ENCODE measurements at regions not wholly inside any gene's neighbourhood (a gene's known extent, or its start where the extent isn't known, plus 50 kb on each side); places are given as distances from the start of the nearest gene placed in this dataset.
"Not testable (repeated sequence)": the region's sequence is repeated elsewhere in the genome, so short reads cannot be mapped to it uniquely, and the experiment has no call there.

DNA sequence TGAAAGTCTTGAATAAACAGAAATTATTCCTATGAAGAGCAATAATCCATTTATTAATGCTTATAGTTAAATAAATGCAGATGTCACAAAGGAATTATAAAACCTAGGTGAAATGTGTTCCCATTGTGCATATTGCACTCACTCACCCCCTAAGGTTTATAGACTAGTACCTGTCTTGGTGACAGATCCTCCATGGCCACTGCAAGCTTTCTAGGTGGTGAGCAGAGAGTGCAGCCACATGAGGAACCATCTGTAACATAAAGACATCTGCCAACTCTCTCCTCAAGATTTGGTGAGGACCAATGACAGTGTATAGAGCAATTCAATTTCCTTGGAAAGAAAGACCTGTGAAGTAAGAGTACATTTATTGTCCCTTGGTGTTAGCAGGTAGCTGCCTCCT, 616.4 kb downstream of the CENPC start:
- not testable (repeated sequence) for DNase-seq, ATAC-seq

DNA sequence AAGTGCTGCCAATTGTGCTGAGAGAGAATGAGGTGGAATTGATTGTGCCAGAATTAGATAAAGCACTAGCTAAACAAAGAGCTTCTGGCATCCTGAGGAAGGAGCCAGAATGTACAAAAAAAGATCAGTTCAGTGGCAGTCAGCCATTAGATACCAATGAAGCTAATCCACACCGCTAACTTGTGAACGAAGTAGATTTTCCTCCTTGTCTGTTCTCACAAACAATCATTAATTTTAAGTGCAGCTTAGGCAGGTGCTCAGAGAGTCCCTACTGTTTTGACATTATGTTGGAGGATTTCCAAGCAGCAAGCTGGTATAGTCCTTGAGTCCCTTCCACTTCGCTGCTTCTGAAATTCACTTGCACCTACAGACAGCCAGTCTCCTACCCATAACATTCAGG, 617.4 kb downstream of the CENPC start:
- ATAC-seq (no peak), DNase-seq (no peak)

DNA sequence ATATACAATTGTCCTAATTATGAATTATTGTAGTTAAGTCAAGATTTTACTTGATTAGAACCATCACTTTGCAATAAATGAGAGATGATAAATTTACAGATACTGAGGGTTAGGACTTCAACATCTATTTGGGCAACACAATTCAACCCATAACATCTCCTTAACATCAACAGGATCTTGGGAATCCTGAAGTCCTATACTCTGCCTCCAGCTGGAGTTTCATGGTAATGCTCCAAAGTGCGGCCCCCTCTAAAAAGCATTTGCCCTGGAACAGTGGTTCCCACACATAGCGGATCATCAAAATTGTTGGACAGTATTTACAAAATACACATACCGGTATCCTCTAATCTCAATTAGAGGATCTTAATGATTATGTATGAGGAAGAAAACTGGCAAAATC, 618.6 kb downstream of the CENPC start:
- DNase-seq (no peak), ATAC-seq (no peak)

DNA sequence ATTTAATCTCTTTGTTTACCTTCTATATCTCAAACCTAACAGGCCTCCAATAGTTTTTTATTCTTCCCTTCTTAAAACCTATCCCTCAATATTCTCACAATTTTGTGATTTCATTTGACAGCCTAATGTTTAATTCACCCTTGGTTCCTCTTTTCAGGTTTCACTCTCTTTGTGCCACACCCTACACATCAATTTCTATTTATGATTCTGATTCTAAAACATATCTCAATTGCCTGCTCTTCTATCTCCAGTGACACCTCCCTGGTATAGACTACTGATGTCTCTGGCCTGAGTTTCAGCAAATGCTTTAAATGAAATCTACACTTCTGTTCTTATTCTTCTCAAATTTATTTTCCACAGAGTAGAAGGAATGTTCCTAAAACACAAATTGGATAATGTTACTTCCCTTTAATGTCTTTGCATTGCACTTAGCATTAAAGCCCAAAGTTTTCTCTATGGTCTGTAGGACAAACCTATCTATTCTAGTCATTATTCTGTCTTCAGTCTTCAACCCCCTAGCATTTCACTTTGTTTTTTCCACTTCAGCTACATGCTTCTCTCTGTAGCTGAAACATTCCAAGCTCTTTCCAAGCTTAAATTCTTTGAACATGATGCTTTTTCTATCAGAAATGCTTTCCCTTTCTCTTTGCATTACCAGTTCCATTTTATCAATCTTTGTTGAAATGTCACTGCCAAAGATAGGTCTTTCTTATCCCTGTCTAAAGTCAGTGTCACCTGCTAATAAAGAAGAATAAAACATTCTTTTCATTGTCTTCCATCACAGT, 622.0 kb downstream of the CENPC start:
- DNase-seq (no peak), ATAC-seq (no peak)

DNA sequence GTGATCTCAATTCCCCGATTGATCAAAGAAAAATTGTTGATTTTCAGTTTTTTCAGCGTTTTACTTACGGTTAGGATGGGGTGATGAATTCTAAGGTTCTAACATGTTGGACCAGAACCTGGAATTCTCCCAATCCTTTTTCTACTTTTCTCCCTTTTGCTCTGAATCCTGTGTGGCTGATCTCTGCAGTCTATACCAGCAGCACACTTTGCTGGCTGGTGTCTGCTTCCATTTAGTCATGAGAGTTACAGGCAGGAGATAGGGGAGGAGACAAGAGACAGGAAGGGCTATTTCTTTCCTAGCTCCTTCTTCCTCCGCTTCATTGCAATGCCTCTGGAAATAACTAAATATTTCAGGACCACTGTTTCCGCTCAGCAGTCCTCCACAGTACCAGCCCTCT, 623.9 kb downstream of the CENPC start:
- ATAC-seq: no peak
- DNase-seq: no peak

DNA sequence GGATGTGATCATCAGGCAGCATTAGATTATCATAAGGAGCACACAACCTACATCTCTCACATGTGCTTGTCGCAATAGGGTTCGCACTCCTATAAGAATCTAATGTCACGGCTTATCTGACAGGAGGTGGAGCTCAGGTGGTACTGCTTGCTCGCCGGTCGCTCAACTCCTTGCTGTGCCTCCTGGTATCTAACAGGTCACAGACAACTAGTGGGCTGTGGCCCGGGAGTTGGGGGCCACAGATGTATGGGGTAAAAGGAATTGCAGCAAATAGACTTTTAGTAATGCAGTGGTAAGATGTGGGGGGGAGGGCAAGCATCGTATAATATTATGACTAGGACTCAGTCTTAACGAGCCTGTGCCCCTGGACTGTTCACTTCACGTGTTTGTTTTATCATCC, 624.8 kb downstream of the CENPC start:
- DNase-seq: no peak
- no peak for ATAC-seq

DNA sequence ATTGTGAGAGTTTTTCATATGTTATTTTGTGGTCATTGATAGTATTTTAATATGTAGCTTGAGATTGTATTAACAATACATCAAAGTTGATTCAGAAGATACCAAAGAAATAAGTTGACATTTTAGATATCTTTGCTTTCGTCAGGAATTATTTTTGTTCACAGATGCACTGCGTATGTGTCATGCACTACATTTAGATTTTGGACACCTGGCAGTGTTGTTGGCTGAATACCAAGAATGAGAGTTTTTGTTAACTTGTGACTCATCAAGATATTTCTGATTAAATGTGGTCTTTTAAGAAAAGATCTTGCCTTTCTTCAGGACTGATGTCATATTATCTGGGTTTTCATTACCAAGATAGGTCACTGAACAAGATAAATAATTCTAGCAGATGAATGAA, 633.4 kb downstream of the CENPC start:
- DNase-seq (no peak), ATAC-seq (no peak)

DNA sequence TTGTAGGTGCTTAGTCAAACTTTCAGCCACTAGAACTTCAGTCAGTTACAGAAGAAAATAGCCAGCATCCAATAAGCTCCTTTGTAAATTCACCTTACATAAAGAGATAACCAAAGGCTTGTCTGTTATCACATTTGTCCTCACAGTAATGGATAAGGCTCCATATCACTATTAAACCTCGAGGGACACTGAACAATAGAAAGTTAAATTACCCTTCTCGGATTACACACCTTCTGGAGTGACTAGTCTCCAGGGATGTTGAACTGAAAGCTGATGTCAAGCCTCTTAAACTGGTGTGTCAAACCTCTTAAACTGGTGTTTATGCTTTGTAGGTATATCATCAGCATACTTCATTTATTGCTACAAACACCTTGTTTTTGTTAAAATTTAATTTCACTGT, 639.0 kb downstream of the CENPC start:
- no peak for ATAC-seq
- DNase-seq: no peak

DNA sequence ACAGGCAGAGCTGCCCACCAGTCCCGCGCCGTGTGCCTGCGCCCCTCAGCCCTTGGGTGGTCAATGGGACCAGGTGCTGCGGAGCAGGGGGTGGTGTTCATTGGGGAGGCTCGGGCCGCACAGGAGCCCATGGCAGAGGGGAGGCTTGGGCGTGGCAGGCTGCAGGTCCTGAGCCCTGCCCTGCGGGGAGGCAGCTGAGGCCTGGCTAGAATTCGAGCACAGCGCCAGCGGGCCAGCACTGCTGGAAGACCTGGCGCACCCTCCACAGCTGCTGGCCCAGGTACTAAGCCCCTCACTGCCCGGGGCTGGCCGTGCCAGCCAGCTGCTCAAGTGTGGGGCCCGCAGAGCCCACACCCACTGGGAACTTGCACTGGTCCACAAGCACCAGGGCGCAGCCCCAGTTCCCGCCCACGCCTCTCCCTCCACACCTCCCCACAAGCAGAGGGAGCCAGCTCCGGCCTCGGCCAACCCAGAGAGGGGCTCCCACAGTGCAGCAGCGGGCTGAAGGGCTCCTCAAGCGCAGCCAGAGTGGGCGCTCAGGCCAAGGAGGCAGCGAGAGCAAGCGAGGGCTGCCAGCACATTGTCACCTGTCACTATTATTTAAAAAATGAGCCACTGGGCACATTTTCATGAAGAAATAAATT, 645.8 kb downstream of the CENPC start:
- ATAC-seq (no peak), DNase-seq (no peak)

DNA sequence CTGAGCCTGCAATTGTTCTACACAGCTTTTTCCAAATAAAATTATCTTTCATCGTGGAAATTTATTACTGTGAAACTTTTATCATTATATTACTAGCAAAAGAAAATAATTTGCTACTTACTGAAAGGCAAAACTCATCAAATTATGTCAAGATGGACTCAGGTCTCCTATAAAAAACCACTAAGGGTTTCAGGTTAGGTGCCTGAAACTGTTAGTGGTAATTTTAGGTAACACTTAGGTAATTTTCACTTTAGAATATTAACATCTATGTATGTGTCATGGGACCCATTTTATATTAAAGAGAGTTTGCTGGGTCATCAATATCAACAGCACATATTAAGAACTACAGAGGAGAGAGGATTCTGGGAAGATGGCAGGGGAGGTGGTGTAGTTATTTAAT, 651.5 kb downstream of the CENPC start:
- DNase-seq: no peak
- ATAC-seq: no peak

DNA sequence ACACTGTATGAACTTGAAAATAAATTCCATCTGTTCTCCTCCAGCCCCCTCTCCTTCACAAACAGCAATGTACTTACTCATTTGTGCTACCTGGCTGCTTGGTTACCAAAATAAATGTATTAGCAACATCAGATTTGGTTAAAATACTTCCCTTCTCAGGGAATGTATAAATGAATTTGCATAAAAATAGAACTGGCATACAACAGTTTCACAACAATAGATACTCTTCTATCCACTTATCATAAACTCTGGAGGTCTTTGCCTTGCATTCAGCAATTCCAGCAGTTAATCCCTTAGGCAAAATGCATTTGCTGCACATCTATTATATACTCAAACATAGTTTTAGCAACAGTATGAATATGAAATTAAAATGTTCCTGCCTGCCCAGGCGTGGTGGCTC, 658.2 kb downstream of the CENPC start:
- DNase-seq: no peak
- no peak for ATAC-seq

DNA sequence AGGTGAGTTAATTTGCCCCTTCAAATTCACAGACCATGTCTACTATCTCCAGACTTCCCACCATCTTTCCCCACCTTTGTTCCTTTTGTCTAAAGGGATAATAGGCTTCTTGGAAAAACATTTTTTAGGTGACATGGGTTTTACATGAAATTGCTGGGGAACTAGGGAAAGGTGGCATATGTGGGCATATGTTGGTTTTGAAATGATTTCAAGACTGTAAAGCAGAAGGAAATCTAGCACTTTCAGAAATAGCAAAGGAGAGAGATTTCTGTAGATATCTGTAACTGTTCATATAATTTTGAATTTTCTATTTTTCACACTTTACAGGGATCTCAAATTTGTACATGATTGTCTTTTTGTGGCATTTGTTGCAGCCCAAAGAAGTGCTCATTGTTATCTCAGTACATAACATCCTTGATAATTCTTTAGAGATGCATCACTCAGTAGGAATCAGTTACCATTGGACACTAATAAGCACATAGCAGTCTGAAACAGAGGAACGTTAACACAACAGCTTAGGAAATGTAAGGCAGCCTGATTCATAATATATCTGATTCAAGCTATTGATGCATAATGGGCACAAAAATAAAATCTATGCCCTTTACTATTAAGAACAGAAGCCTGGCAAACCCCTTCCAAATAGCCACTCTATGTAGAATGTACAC, 659.7 kb downstream of the CENPC start:
- DNase-seq (no peak), ATAC-seq (no peak)

DNA sequence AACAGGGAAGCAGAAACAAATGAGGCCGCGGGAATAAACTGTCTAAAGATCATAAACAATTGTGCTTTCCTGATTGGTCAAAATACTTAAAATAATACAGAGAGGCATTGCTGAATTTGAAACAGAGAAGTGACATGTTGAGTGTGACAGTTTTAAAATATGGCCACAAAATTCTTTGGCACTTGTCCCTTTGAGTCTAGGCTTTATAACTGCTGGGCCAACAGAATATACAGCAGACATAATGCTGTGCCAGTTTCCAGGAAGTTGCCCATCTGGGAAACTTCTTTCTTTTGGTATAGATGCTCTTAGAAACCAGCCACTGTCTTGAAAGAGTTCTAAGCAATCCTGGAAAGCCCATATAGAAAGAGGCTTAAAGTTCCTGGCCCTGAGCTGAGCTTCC, 668.4 kb downstream of the CENPC start:
- ATAC-seq (no peak), DNase-seq (no peak)

DNA sequence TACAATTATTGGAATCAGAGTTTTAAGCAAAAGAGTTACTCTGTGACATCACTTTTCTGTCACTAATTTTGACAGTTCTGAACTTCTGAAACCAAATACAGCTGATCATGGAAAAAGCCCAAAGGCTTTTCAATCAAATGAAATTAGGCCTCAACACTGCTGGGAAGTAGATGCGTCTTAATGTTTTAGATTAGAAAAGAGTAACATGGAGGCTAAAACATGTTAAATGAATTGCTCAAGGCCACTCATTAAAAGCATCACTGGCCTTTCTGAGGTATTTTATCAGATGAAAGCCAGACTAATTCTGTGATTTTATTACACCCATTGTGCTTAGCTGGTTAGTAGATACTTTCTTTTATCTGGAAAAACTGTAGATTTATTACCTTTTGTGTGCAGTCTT, 672.6 kb downstream of the CENPC start:
- DNase-seq: no peak
- no peak for ATAC-seq

DNA sequence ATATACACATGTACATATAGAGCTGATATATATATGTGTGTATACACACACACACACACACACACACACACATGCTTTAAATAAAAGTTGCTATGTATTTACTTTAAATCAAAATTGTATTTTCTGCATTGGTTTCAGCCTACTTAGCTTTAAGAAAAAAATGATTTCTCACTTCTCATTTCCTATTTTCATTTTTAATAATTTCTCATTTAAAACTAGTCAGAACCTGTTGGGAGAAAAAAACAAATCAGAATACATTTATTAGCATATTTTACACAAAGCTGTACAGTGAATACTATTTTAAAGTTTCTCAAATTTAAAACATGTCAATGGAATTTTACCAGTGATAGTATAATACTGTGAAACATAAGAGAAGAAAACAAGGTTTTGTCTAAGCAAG, 681.8 kb downstream of the CENPC start:
- ATAC-seq (no peak), DNase-seq (no peak)

DNA sequence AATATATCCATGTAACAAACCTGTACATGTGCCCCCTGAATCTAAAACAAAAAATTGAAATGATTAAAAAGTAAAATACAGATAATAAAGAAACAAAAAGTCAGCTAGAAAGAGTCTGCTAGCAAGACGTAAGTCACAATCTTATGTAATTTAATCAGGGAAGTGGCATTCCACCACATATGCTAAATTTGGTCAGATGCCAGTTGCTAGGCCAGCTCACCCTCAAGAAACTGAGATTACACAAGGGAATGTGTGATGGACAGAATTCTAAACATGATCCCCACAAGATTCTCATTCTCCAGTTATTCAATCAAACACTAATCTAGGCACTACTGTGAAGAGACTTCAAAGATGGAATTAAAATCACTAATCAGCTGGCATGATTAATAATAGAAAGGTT, 689.3 kb downstream of the CENPC start:
- ATAC-seq (no peak), DNase-seq (no peak)

DNA sequence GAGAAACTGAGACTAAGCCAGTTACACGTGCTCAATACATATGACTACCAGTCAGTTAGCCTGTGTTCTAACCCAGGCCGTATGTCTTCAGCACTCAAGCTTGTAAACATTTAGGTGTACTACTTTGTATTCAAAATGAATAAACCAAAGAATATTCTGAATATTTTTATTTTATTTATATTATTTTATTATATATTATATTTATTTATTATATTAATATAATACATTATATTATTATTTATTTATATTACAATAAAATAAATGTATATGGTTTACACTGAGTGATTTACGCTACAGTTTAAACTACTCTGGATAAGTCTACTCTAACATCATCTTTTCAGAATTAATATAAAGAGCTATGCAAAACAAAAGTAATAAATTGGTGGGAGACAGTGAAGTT, 691.5 kb downstream of the CENPC start:
- no peak for DNase-seq
- no peak for ATAC-seq

DNA sequence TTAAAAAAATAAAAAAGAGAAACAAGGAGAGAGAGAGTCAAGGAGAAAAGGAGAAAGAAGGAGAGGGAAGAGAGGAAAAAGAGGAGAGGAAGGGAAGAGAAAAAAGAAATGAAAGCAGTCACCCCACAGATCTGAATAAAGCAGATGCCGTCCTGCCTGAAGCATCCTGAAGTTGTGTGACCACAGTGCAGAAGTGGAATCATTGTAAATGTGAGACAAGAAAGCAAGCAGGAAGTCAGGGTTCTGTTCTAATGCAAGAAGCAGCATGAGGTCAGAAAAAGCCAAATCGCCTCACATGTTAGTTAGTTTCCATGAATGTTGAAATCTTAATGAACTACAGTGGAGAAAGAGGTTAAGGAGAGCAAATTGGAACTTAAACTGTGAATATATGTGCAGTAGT, 692.5 kb downstream of the CENPC start:
- DNase-seq (no peak), ATAC-seq (no peak)

DNA sequence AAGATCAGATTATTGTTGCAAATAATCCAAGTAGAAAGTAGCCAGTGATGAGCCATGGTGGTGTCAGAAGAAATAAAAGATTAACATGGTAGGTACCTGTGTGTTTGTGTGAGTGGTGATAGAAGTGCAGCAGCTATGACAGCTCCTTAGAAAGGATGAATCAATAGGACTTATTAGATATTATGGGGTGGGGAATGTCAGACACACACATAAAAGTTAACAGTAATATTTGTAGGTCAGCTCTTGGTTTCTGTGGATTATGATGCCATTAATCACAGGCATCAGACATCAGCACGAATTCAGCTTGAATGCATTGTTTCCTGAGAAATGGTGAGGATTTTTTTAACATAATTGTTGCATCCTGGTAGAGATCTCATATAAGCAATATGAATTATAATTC, 695.7 kb downstream of the CENPC start:
- DNase-seq: no peak
- ATAC-seq: no peak

DNA sequence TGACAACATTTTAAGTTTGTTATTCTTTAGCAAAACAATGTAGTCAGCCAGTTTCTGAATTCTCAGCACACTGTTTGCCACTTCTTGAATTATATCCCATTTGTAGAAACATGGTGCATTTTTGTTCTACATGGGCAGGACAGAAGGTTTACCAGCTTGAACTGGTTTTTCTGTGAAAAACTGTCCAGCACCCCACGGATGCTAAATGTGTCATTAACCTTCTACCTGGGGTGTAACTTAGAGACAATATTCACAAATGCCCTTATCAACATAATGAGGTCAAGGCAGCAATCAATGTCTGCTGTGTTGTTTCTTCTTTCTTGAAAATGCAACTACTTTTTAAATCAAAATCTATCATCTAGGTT, 702.6 kb downstream of the CENPC start:
- no peak for ATAC-seq
- no peak for DNase-seq

DNA sequence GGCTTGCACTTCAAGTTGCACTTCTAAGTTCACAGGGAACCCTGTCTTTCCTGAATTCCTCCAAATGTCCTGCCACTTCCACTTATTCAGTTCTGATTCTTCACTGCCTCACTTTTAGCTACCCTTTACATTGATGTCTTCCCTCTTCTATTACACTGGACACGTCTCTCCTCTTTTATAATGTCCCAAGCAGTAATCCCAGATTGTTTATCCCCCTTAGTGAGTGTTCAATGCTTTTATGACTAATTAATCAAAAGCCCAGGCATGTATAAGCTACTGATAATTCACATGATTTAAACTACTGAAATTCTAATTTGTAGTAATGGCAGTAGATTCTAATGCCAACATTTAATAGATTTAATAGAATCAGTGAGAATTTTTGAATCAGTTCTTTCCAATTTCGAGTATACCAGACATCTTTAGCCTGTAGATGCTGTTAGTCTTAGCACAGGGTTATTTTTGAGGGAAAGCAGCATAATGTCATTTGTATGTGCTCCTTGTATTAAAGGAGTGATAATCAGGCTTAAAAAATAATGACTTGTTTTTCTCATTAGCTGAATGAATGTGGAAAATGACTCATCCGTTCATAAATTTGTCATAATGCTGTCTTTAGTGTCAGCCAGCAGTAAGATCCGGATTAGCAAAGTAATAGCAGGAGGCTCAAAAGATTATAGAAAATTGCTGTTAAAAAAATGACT, 703.1 kb downstream of the CENPC start:
- DNase-seq (no peak), ATAC-seq (no peak)

DNA sequence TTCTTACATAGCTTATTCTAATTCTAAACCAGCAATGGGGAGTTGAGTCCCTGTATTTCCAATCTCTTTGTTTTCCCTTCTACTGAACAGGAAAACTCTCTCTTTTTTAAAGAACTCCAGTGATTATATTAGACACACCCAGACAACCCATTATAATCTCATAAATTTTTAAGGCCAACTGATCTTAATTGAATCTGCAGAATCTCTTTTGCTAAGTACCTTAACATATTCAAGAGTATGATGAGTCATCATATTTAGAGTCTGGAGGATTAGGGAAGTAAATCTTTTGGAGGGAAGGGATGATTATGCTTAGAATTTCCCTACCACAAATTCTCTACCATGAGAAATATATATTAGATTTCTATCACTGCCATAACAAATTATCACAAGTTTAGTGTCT, 705.1 kb downstream of the CENPC start:
- DNase-seq: no peak
- ATAC-seq: no peak

DNA sequence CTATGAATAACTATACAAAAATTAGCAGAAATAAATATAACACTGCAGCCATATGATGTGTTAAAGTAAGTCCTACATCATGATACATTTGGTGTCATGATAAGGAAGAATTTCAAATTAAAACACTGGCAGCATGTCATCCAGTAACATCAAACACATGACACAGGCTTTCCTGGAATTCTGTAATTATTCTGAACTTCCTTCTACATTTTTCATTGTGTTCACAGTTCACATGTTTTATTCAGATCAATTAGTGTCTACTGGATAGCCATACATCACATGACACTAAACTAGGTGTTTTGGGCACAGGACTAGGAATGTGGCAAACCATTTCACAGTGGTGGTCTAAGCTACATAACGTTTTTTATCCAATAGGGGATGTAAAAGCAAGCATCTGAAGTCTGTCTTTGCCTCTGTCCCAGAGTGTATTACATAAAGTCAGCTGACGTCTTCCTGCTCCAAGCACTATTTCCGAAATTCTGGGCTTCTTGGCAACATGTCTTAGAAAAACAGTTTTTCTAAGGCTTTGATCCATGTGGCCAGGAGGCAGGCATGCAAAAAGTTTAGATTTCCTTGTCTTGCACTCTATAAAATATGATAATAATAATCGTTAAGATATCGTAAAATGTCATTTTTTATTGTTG, 707.9 kb downstream of the CENPC start:
- ATAC-seq (no peak), DNase-seq (no peak)
